Body of pancreas (tissue), 4 donors: ENCODE measurements at regions not wholly inside any gene's neighbourhood (a gene's known extent, or its start where the extent isn't known, plus 50 kb on each side); places are given as distances from the start of the nearest gene placed in this dataset.

Experiments used
- POLR2A ChIP-seq, 3 donors: fragments of 450-650 bp; IDR thresholded peaks; one replicate each; pipeline ENCODE4 v1.6.1; 2016; ENCODE audit warnings: antibody characterized with exemption in 3 of 3, mild to moderate bottlenecking in 2 of 3
- TF ChIP-seq, protein P1 (sequence below), 7 experiments: fragments of 450-650 bp in 4 of 7; fragments of 200-600 bp in 3 of 7; sonication (generic) in 3 of 7; IDR thresholded peaks; one replicate each; pipeline ENCODE4 v1.5.1; 2016 to 2019; ENCODE audit warnings: antibody characterized with exemption in 7 of 7

GRCh38 chr2:62347563-62348270 is 151.8 kb downstream of the B3GNT2 start:
- TF ChIP-seq, protein P1, sequence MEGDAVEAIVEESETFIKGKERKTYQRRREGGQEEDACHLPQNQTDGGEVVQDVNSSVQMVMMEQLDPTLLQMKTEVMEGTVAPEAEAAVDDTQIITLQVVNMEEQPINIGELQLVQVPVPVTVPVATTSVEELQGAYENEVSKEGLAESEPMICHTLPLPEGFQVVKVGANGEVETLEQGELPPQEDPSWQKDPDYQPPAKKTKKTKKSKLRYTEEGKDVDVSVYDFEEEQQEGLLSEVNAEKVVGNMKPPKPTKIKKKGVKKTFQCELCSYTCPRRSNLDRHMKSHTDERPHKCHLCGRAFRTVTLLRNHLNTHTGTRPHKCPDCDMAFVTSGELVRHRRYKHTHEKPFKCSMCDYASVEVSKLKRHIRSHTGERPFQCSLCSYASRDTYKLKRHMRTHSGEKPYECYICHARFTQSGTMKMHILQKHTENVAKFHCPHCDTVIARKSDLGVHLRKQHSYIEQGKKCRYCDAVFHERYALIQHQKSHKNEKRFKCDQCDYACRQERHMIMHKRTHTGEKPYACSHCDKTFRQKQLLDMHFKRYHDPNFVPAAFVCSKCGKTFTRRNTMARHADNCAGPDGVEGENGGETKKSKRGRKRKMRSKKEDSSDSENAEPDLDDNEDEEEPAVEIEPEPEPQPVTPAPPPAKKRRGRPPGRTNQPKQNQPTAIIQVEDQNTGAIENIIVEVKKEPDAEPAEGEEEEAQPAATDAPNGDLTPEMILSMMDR (IDR thresholded peaks at IDR 0.05): no peak
- TF ChIP-seq POLR2A (IDR thresholded peaks at IDR 0.05): no peak
